Loucy (cell line): ENCODE measurements at regions not wholly inside any gene's neighbourhood (a gene's known extent, or its start where the extent isn't known, plus 50 kb on each side); places are given as distances from the start of the nearest gene placed in this dataset.

Source experiments
- H2AFZ ChIP-seq: fragments of 200-600 bp; sonication (generic); 2 replicates; pipeline ENCODE4 v1.6.0; 2016; ENCODE audit warnings: antibody characterized with exemption, mild to moderate bottlenecking, low read length, moderate library complexity
- H3F3A ChIP-seq: fragments of 200-600 bp; 2 replicates; pipeline ENCODE4 v1.6.0; 2016; ENCODE audit warnings: antibody characterized with exemption, low read depth, mild to moderate bottlenecking
- H3K27me3 ChIP-seq: fragments of 200-600 bp; sonication (generic); 2 replicates; pipeline ENCODE4 v1.6.1; 2014; ENCODE audit warnings: low read length, mild to moderate bottlenecking; ENCODE audit not compliant: insufficient read depth, poor library complexity, severe bottlenecking
- H3K36me3 ChIP-seq: fragments of 200-600 bp; sonication (generic); 2 replicates; pipeline ENCODE4 v1.6.1; 2016; ENCODE audit warnings: low read length; ENCODE audit not compliant: insufficient read depth
- H3K4me1 ChIP-seq: fragments of 200-600 bp; sonication (generic); 2 replicates; pipeline ENCODE4 v1.5.1; 2014; ENCODE audit warnings: low read length, mild to moderate bottlenecking; ENCODE audit not compliant: insufficient read depth, poor library complexity, severe bottlenecking
- H3K4me2 ChIP-seq: fragments of 200-600 bp; sonication (generic); 2 replicates; pipeline ENCODE4 v1.6.0; 2014; ENCODE audit warnings: antibody characterized with exemption, low read length, low read depth, mild to moderate bottlenecking; ENCODE audit not compliant: poor library complexity, severe bottlenecking
- H3K4me3 ChIP-seq: fragments of 200-600 bp; sonication (generic); 2 replicates; pipeline ENCODE4 v1.5.1; 2014; ENCODE audit warnings: low read length, mild to moderate bottlenecking, mixed read lengths; ENCODE audit not compliant: poor library complexity, severe bottlenecking
- H3K79me2 ChIP-seq: fragments of 200-600 bp; sonication (generic); 2 replicates; pipeline ENCODE4 v1.6.1; 2014; ENCODE audit warnings: low read length; ENCODE audit not compliant: insufficient read depth
- H3K9ac ChIP-seq: fragments of 200-600 bp; sonication (generic); 2 replicates; pipeline ENCODE4 v1.6.0; 2014; ENCODE audit warnings: mild to moderate bottlenecking, low read depth, low read length, moderate library complexity; ENCODE audit not compliant: poor library complexity, severe bottlenecking
- H3K9me2 ChIP-seq: fragments of 200-600 bp; sonication (generic); replicated peaks from 2 replicates; pipeline ENCODE4 v1.6.1; 2016; ENCODE audit warnings: low read depth, low read length, mixed read lengths
- H3K9me3 ChIP-seq: fragments of 200-600 bp; sonication (generic); 2 replicates; pipeline ENCODE4 v1.6.1; 2014; ENCODE audit warnings: mild to moderate bottlenecking, antibody characterized with exemption, low read length, low read depth; ENCODE audit not compliant: insufficient read depth
- H4K20me1 ChIP-seq: fragments of 200-600 bp; sonication (generic); 2 replicates; pipeline ENCODE4 v1.6.0; 2014; ENCODE audit warnings: antibody characterized with exemption, low read length, mild to moderate bottlenecking; ENCODE audit not compliant: insufficient read depth, poor library complexity, severe bottlenecking
- CTCF ChIP-seq: fragments of 200-600 bp; sonication (generic); conservative IDR thresholded peaks from 2 replicates; pipeline ENCODE4 v1.5.1; 2014; ENCODE audit warnings: mild to moderate bottlenecking, antibody characterized with exemption, low read length
- EZH2phosphoT487 ChIP-seq: fragments of 200-600 bp; IDR thresholded peaks from 2 replicates; pipeline ENCODE4 v1.6.1; 2018; ENCODE audit warnings: antibody characterized with exemption, mild to moderate bottlenecking, moderate library complexity, borderline replicate concordance

- Histone ChIP-seq H3K4me1 (no peaks in the 10 kb centered on the region), H3F3A (no peaks in the 10 kb centered on the region), H3K9me2 (no peaks in the 10 kb centered on the region), H3K4me3 (no peak overlapping the region), H3K9me3 (peaks cover 3% of the 10 kb centered on the region; the same call in 1 of the 2 replicates), H3K79me2 (no peaks in the 10 kb centered on the region), H3K9ac (no peak overlapping the region), H4K20me1 (no peaks in the 10 kb centered on the region), H3K27me3 (no peaks in the 10 kb centered on the region), H3K4me2 (no peak overlapping the region), H2AFZ (no peak overlapping the region), H3K36me3 (no peaks in the 10 kb centered on the region)
- TF ChIP-seq EZH2phosphoT487 (no peak), CTCF (no peak)
These were observed 97.5 kb upstream of the ALX4 start for GRCh38 chr11:44407211-44407996.

GRCh38 chr11:44408141-44408540, 98.2 kb upstream of the ALX4 start:
- H3F3A ChIP-seq = no peaks in the 10 kb centered on the region
- TF ChIP-seq CTCF = no peak
- no peak for TF ChIP-seq EZH2phosphoT487

GRCh38 chr11:44408711-44409470, 99.0 kb upstream of the ALX4 start:
- Histone ChIP-seq H3K4me1 (no peaks in the 10 kb centered on the region), H3K4me3 (no peak overlapping the region), H3K9ac (no peak overlapping the region), H3K9me3 (peaks cover 3% of the 10 kb centered on the region; the same call in 1 of the 2 replicates), H3K9me2 (no peaks in the 10 kb centered on the region), H3F3A (no peaks in the 10 kb centered on the region), H3K36me3 (no peaks in the 10 kb centered on the region), H2AFZ (no peak overlapping the region), H3K4me2 (no peak overlapping the region), H3K27me3 (no peaks in the 10 kb centered on the region), H4K20me1 (no peaks in the 10 kb centered on the region), H3K79me2 (no peaks in the 10 kb centered on the region)
- TF ChIP-seq EZH2phosphoT487 = no peak
- no peak for TF ChIP-seq CTCF

More at GRCh38 chr11:44408141-44408540, 98.2 kb upstream of the ALX4 start:
- no peaks in the 10 kb centered on the region for H3K4me1 ChIP-seq
- no peak overlapping the region for H3K4me3 ChIP-seq
- H3K9me3 ChIP-seq = peaks cover 3% of the 10 kb centered on the region; the same call in 1 of the 2 replicates
- no peak overlapping the region for H2AFZ ChIP-seq
- no peaks in the 10 kb centered on the region for H3K79me2 ChIP-seq
- no peaks in the 10 kb centered on the region for H3K9me2 ChIP-seq
- H4K20me1 ChIP-seq = no peaks in the 10 kb centered on the region
- no peak overlapping the region for H3K9ac ChIP-seq
- no peaks in the 10 kb centered on the region for H3K36me3 ChIP-seq
- no peak overlapping the region for H3K4me2 ChIP-seq
- no peaks in the 10 kb centered on the region for H3K27me3 ChIP-seq
